ENCODE measurements at regions not wholly inside any gene's neighbourhood (a gene's known extent, or its start where the extent isn't known, plus 50 kb on each side); places are given as distances from the start of the nearest gene placed in this dataset.

GRCh38 chr12:46071335-46071734 lies 81.0 kb upstream of the SCAF11 start:
- no peak for TF ChIP-seq GATA2 (IDR thresholded peaks at IDR 0.05; ENCODE audit: low read depth, low read length)
- TF ChIP-seq GATA3 (IDR thresholded peaks at IDR 0.05; ENCODE audit: low read depth, low read length), result no peak
